ENCODE measurements at regions not wholly inside any gene's neighbourhood (a gene's known extent, or its start where the extent isn't known, plus 50 kb on each side); places are given as distances from the start of the nearest gene placed in this dataset.

DNA sequence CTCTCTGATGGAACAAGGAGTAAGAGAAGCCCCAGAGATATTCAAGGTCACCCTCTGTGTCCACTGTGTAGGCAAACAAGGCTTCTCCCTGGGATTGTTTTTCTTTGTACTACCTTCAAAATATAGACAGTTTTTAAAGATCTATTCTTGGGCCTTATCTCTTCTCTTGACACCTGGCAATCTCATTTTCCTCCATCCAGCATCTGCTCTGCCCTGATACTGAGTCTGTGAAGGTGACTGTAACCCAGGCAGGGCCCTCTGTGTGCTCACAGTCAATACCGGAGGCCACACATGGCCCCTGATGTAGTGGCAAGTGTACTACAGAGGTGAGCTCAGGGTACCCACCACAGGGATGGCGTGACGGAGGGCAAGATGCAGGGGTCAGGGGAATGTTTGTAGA, 221.1 kb downstream of the SNX10 start:
- TF ChIP-seq, protein P1, sequence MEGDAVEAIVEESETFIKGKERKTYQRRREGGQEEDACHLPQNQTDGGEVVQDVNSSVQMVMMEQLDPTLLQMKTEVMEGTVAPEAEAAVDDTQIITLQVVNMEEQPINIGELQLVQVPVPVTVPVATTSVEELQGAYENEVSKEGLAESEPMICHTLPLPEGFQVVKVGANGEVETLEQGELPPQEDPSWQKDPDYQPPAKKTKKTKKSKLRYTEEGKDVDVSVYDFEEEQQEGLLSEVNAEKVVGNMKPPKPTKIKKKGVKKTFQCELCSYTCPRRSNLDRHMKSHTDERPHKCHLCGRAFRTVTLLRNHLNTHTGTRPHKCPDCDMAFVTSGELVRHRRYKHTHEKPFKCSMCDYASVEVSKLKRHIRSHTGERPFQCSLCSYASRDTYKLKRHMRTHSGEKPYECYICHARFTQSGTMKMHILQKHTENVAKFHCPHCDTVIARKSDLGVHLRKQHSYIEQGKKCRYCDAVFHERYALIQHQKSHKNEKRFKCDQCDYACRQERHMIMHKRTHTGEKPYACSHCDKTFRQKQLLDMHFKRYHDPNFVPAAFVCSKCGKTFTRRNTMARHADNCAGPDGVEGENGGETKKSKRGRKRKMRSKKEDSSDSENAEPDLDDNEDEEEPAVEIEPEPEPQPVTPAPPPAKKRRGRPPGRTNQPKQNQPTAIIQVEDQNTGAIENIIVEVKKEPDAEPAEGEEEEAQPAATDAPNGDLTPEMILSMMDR (IDR thresholded peaks at IDR 0.05): no peak
- no peak for TF ChIP-seq POLR2A (IDR thresholded peaks at IDR 0.05)

Data from testis (tissue), 2 donors.